Thyroid gland (tissue), 4 donors: ENCODE measurements at regions not wholly inside any gene's neighbourhood (a gene's known extent, or its start where the extent isn't known, plus 50 kb on each side); places are given as distances from the start of the nearest gene placed in this dataset.

Experiments used
- DNase-seq, 2 donors: peaks; one replicate each; pipeline ENCODE4 v3.0.0-alpha.2; 2019
- H3K27ac ChIP-seq, 3 donors: fragments of 200-600 bp; sonication (generic); 1 replicate in 2 of 3; 2 replicates in 1 of 3; pipeline ENCODE4 v1.5.1; 2016 to 2019; ENCODE audit warnings: mild to moderate bottlenecking in 1 of 3, moderate library complexity in 1 of 3
- H3K27me3 ChIP-seq: fragments of 200-600 bp; sonication (generic); one replicate; pipeline ENCODE4 v1.5.1; 2019
- H3K36me3 ChIP-seq, 2 donors: fragments of 200-600 bp; sonication (generic); one replicate each; pipeline ENCODE4 v1.5.1; 2016 to 2019
- H3K4me1 ChIP-seq, 2 donors: fragments of 200-600 bp; sonication (generic); one replicate each; pipeline ENCODE4 v1.5.1; 2017 to 2019
- H3K4me3 ChIP-seq, 3 donors: fragments of 200-600 bp; sonication (generic); replicated peaks in 1 of 3; 1 replicate in 2 of 3; 2 replicates in 1 of 3; pipeline ENCODE4 v1.5.1; 2016; ENCODE audit warnings: mild to moderate bottlenecking in 1 of 3
- H3K9me3 ChIP-seq: fragments of 200-600 bp; sonication (generic); one replicate; pipeline ENCODE4 v1.5.1; 2017
- POLR2A ChIP-seq, 2 donors: fragments of 450-650 bp; IDR thresholded peaks; one replicate each; pipeline ENCODE4 v1.6.1; 2017; ENCODE audit warnings: antibody characterized with exemption in 2 of 2, mild to moderate bottlenecking in 2 of 2, moderate library complexity in 1 of 2
- WGBS, 2 donors: methylation state at CpG; one replicate each; pipeline ENCODE4 v1.1.5; 2017; 5-methylcytosine and 5-hydroxymethylcytosine counted together
- intact Hi-C: fragments of 100-400 bp; cut with DNase I; formaldehyde crosslinking; loops from one replicate; pipeline ENCODE4 v1.15.1; 2023
- TF ChIP-seq, protein P1 (sequence below), 6 experiments: fragments of 200-600 bp in 3 of 6; fragments of 450-650 bp in 3 of 6; sonication (generic) in 3 of 6; IDR thresholded peaks; one replicate each; pipeline ENCODE4 v1.5.1; 2016 to 2019; ENCODE audit warnings: antibody characterized with exemption in 6 of 6, mild to moderate bottlenecking in 2 of 6, inconsistent platforms in 1 of 6, moderate library complexity in 1 of 6

DNA sequence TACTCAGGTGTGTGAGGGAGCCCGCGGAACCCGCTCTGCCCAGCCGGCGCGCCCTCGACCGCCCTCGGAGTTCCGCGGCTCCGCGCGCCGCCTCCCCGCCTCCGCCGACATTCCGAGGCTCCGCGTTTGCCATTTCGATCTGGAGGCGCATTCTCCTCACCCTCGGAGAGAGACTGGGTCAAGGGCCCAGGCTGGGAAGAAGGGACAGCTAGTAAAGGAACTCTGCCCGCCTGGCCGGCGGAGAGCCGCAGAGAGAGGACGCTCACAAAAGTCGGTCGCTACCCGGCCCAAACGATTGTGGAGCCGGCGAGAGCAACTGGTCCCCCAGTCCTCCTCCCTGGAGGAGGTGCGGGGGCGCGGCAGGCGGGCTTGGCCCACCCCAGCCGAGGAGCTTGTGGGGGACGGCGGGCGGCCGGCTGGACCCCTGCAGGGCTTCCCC lies 74.5 kb upstream of the LEP start:
- Histone ChIP-seq H3K27me3 (peaks cover 21% of the 10 kb centered on the region), H3K27ac (no peak overlapping the region), H3K4me3 (peak overlapping the region; percentile 4 to 20 (median 10)), H3K36me3 (no peaks in the 10 kb centered on the region), H3K9me3 (no peaks in the 10 kb centered on the region), H3K4me1 (peaks cover 13 to 21% of the 10 kb centered on the region in 2 donors)
- no peak for TF ChIP-seq POLR2A (IDR thresholded peaks at IDR 0.05)
- TF ChIP-seq, protein P1, sequence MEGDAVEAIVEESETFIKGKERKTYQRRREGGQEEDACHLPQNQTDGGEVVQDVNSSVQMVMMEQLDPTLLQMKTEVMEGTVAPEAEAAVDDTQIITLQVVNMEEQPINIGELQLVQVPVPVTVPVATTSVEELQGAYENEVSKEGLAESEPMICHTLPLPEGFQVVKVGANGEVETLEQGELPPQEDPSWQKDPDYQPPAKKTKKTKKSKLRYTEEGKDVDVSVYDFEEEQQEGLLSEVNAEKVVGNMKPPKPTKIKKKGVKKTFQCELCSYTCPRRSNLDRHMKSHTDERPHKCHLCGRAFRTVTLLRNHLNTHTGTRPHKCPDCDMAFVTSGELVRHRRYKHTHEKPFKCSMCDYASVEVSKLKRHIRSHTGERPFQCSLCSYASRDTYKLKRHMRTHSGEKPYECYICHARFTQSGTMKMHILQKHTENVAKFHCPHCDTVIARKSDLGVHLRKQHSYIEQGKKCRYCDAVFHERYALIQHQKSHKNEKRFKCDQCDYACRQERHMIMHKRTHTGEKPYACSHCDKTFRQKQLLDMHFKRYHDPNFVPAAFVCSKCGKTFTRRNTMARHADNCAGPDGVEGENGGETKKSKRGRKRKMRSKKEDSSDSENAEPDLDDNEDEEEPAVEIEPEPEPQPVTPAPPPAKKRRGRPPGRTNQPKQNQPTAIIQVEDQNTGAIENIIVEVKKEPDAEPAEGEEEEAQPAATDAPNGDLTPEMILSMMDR (IDR thresholded peaks at IDR 0.05) = no peak
- DNase-seq = peak; percentile 9 to 10
- WGBS, 2 donors = 2 to 5% methylated on average over 14 to 21 of the region's 44 CpGs
- intact Hi-C loops = no loop called here

DNA sequence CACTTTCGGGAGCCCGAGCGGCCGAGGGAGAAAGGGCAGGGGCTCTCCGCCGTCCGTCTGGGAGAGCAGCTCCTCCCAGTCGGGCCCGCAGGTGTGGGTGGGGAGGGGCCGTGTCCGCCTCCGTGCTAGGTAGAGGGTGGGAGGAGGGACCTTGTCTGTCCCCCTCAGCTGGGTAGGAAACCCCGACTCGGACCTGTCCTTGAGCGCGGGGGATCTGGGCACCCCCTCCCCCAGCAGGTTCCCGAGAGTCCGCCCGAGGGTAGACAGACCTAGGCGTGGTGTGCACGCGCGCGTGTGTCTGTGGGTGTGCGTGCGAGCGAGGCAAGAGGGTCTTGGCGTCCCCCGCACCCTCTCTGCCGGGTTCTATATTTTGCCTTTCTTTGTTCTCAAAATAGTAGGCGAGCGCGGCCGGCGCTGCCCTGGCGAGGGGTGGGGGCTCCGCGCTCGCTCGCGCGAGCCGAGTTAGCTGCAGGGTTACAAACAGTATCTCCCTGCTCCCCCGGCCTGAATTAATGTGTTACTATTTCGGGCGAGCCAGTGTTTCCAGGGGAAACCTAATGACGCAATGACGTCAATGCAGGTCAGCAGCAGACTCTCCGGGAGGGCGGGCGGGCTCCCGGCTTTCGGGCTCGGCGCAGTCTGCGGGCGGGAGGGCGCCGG lies 73.9 kb upstream of the LEP start:
- WGBS, 2 donors = 1 to 4% methylated on average over 29 to 37 of the region's 59 CpGs
- no peak for TF ChIP-seq POLR2A (IDR thresholded peaks at IDR 0.05)
- TF ChIP-seq, protein P1 (IDR thresholded peaks at IDR 0.05) = no peak
- Histone ChIP-seq H3K27ac (no peak overlapping the region), H3K4me3 (peak overlapping the region; percentile 4 to 20 (median 10)), H3K9me3 (no peaks in the 10 kb centered on the region), H3K27me3 (peaks cover 21% of the 10 kb centered on the region), H3K36me3 (no peaks in the 10 kb centered on the region), H3K4me1 (peaks cover 13 to 21% of the 10 kb centered on the region in 2 donors)
- DNase-seq = peak in 1 of 2 donors; percentile 8
- intact Hi-C loops = no loop called here

- TF ChIP-seq POLR2A (IDR thresholded peaks at IDR 0.05) = no peak
- TF ChIP-seq, protein P1 (IDR thresholded peaks at IDR 0.05) = no peak
- H3K27ac ChIP-seq = no peak overlapping the region
- H3K36me3 ChIP-seq = no peaks in the 10 kb centered on the region
- WGBS, 2 donors = 2 to 5% methylated on average over 10 to 16 of the region's 59 CpGs
- peaks cover 21% of the 10 kb centered on the region for H3K27me3 ChIP-seq
- peaks cover 13 to 21% of the 10 kb centered on the region in 2 donors for H3K4me1 ChIP-seq
- intact Hi-C loops = no loop called here
- H3K9me3 ChIP-seq = no peaks in the 10 kb centered on the region
- peak overlapping the region in 1 of 3 donors; percentile 20 for H3K4me3 ChIP-seq
- no peak for DNase-seq
Observed at GRCh38 chr7:128167791-128168666, 73.0 kb upstream of the LEP start.

- intact Hi-C loops = no loop called here
- no peak overlapping the region for H3K4me3 ChIP-seq
- H3K27me3 ChIP-seq = peaks cover 21% of the 10 kb centered on the region
Observed at GRCh38 chr7:128168667-128169210, 72.3 kb upstream of the LEP start.

More at GRCh38 chr7:128168667-128169210, 72.3 kb upstream of the LEP start:
- Histone ChIP-seq H3K4me1 (peaks cover 13 to 21% of the 10 kb centered on the region in 2 donors), H3K27ac (no peak overlapping the region), H3K36me3 (no peaks in the 10 kb centered on the region), H3K9me3 (no peaks in the 10 kb centered on the region)
- DNase-seq = peak; percentile 24 to 52
- TF ChIP-seq POLR2A (IDR thresholded peaks at IDR 0.05) = no peak
- TF ChIP-seq, protein P1 (IDR thresholded peaks at IDR 0.05) = no peak
- WGBS, 2 donors = 10 to 20% methylated on average over 11 to 16 of the region's 16 CpGs
